VCaP (cell line): ENCODE measurements at regions not wholly inside any gene's neighbourhood (a gene's known extent, or its start where the extent isn't known, plus 50 kb on each side); places are given as distances from the start of the nearest gene placed in this dataset.

Experiments used
- H3K27ac ChIP-seq: fragments of 450-650 bp; 2 replicates; pipeline ENCODE4 v1.5.1; 2017
- CTCF ChIP-seq: fragments of 450-650 bp; conservative IDR thresholded peaks from 2 replicates; pipeline ENCODE4 v1.5.1; 2017; ENCODE audit warnings: mild to moderate bottlenecking, moderate library complexity

DNA sequence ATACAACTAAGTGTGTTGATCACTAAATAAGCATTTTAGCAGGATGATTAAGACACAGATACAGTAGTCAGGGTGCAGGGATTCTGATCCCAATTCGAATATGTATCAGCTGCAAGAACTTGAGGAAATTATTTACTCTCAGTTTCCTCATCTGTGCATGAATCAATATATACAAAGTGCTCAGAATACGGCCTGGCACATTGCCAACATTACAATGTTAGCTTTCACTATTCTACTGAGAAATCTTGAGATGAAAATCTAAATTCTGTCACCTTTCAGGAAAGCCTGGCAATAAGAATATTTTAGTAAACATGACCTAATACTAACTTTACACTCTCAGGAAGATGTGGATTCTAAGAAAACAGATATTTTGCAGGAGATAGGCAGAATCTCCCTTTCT lies 1001.6 kb upstream of the IGFBP7 start:
- no peak for TF ChIP-seq CTCF
- no peak overlapping the region for H3K27ac ChIP-seq

GRCh38 chr4:58093352-58093751 lies 983.2 kb upstream of the IGFBP7 start:
- no peak overlapping the region for H3K27ac ChIP-seq
- no peak for TF ChIP-seq CTCF

DNA sequence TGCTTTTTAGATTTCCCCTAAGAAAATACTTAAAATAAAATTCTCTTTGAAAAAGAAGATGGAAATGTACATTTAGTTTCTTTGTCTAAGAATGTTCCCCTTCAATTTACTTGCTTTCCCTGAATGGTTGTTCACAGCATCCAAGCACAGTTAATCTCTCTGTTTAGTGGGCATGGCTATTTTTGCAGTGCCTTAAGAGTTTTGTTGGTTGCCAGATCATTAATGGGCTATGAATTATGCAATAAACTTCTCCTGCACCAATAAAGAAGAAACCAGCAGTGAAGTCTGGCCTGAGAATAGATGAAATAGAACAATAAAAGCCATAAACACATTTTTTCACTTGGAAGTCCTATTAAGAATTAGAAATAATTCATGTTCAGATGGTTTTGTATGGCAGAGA lies 980.4 kb upstream of the IGFBP7 start:
- H3K27ac ChIP-seq = no peak overlapping the region
- no peak for TF ChIP-seq CTCF

DNA sequence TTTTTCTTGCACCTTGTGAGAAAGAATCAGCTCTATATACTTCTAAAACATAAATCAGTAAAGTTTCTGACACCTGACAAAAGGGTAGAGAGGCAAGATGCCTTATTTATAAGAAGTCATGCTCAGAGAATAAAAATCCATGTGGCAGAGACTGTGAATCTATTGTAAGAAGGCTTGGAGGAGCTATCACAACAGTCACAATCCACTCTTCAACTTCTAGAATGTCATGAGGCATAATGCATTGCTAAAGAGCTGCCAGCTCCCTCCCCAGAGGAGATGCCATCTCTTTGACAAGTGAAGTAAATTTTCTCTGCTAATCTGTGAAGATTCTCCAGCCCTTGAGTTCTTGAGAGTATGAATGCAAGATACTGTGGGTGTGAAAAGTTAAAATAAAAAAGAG lies 971.2 kb upstream of the IGFBP7 start:
- H3K27ac ChIP-seq = no peak overlapping the region
- no peak for TF ChIP-seq CTCF

- no peak for TF ChIP-seq CTCF
- H3K27ac ChIP-seq = no peak overlapping the region
Observed at GRCh38 chr4:58075724-58076123, 965.5 kb upstream of the IGFBP7 start.

- H3K27ac ChIP-seq = no peak overlapping the region
- TF ChIP-seq CTCF = no peak
Observed at GRCh38 chr4:58074382-58074781, 964.2 kb upstream of the IGFBP7 start.

GRCh38 chr4:58070726-58071125 lies 960.5 kb upstream of the IGFBP7 start:
- H3K27ac ChIP-seq = no peak overlapping the region
- TF ChIP-seq CTCF = no peak

DNA sequence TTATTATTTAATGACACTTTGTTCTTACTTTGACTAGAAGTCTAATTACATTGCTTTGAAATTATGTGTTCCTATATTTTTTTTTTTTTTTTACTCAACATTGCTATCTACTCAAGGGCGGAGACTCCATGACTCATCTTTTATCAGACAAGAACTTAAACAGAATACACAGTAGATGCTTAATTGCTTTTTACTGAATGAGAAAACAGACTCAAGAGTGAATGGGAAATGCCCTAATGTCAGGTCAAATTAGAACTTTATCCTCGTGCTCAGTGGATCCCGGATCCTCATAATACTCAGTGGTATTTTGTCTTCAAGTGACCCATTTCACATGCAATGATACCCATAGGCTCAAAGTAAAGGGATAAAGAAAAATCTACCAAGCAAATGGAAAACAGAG lies 954.5 kb upstream of the IGFBP7 start:
- no peak overlapping the region for H3K27ac ChIP-seq
- no peak for TF ChIP-seq CTCF
